Astrocyte (in vitro differentiated cells and primary cell): ENCODE measurements at regions not wholly inside any gene's neighbourhood (a gene's known extent, or its start where the extent isn't known, plus 50 kb on each side); places are given as distances from the start of the nearest gene placed in this dataset.

Source experiments
- DNase-seq: peaks from one replicate; pipeline ENCODE4 v3.0.0-alpha.2; 2010; ENCODE audit warnings: low read depth
- FAIRE-seq: peaks from 2 replicates; lab custom pipeline; 2011; peaks lifted over from hg19 to GRCh38; lab: Jason Lieb, UNC
- H2AFZ ChIP-seq: 2 replicates; pipeline ENCODE4 v1.6.0; 2012; ENCODE audit warnings: low read depth, low read length, inconsistent platforms
- H3K27ac ChIP-seq: 2 replicates; pipeline ENCODE4 v1.5.1; 2011; ENCODE audit warnings: low read depth, low read length, inconsistent platforms
- H3K27me3 ChIP-seq: 2 replicates; pipeline ENCODE4 v1.6.0; 2011; ENCODE audit warnings: low read length, inconsistent platforms; ENCODE audit not compliant: insufficient read depth
- H3K36me3 ChIP-seq: 2 replicates; pipeline ENCODE4 v1.5.1; 2011; ENCODE audit warnings: low read length, inconsistent platforms; ENCODE audit not compliant: insufficient read depth
- H3K4me1 ChIP-seq: 2 replicates; pipeline ENCODE4 v1.5.1; 2011; ENCODE audit warnings: low read length, inconsistent platforms; ENCODE audit not compliant: insufficient read depth
- H3K4me2 ChIP-seq: 2 replicates; pipeline ENCODE4 v1.6.0; 2012; ENCODE audit warnings: low read length, inconsistent platforms
- H3K4me3 ChIP-seq: 2 replicates; pipeline ENCODE4 v1.5.1; 2011; ENCODE audit warnings: low read depth, mild to moderate bottlenecking, low read length, inconsistent platforms; ENCODE audit not compliant: insufficient read depth
- H3K79me2 ChIP-seq: 2 replicates; pipeline ENCODE4 v1.6.0; 2012; ENCODE audit warnings: mild to moderate bottlenecking, low read length, inconsistent platforms; ENCODE audit not compliant: insufficient read depth
- H3K9ac ChIP-seq: 2 replicates; pipeline ENCODE4 v1.6.0; 2012; ENCODE audit warnings: mild to moderate bottlenecking, low read length, inconsistent platforms
- H3K9me3 ChIP-seq: 2 replicates; pipeline ENCODE4 v1.5.1; 2012; ENCODE audit warnings: low read depth, mild to moderate bottlenecking, low read length, inconsistent platforms; ENCODE audit not compliant: insufficient read depth
- H4K20me1 ChIP-seq: 2 replicates; pipeline ENCODE4 v1.6.0; 2012; ENCODE audit warnings: low read length, inconsistent platforms; ENCODE audit not compliant: insufficient read depth
- H3K27ac Mint-ChIP-seq: one replicate; pipeline ENCODE4 v1.8.0; 2021; ENCODE audit warnings: mild to moderate bottlenecking, mixed read lengths; ENCODE audit not compliant: unreplicated experiment
- H3K27me3 Mint-ChIP-seq: one replicate; pipeline ENCODE4 v1.8.0; 2021; ENCODE audit warnings: low read depth, mixed read lengths; ENCODE audit not compliant: unreplicated experiment
- H3K36me3 Mint-ChIP-seq: one replicate; pipeline ENCODE4 v1.8.0; 2021; ENCODE audit warnings: low read depth, mixed read lengths; ENCODE audit not compliant: unreplicated experiment
- H3K4me1 Mint-ChIP-seq: one replicate; pipeline ENCODE4 v1.8.0; 2021; ENCODE audit warnings: low read depth, mixed read lengths; ENCODE audit not compliant: unreplicated experiment
- H3K4me3 Mint-ChIP-seq: one replicate; pipeline ENCODE4 v1.8.0; 2021; ENCODE audit warnings: mild to moderate bottlenecking, moderate library complexity, mixed read lengths; ENCODE audit not compliant: unreplicated experiment
- H3K9me3 Mint-ChIP-seq: one replicate; pipeline ENCODE4 v1.8.0; 2021; ENCODE audit warnings: mild to moderate bottlenecking, mixed read lengths; ENCODE audit not compliant: unreplicated experiment
- EZH2 ChIP-seq: IDR thresholded peaks from 2 replicates; pipeline ENCODE4 v1.6.1; 2012; ENCODE audit warnings: mild to moderate bottlenecking, low read length, inconsistent platforms; ENCODE audit not compliant: insufficient read depth
- TF ChIP-seq, protein P1 (sequence below): IDR thresholded peaks from 2 replicates; pipeline ENCODE4 v1.5.1; 2011; ENCODE audit warnings: low read depth, mild to moderate bottlenecking, inconsistent platforms, low read length, moderate library complexity; ENCODE audit not compliant: insufficient read depth

DNA sequence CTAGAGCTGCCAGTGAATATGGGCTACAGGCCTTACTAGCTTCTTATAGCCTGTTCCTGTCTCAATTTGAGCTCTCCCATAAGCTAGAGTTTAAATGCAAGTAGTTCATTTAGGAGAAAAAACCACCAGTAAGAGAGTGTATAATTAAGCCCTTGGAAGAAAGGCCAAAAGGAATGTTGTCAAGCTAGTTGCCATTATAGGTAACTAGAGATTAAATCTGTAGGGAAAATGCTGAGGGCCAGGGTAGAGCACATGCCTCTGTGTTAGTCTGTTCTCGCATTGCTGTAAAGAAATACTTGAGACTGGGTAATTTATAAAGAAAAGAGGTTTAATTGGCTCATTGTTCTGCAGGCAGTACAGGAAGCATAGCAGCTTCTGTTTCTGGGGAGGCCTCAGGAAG is 410.2 kb downstream of the MID1IP1 start:
- no peaks in the 10 kb centered on the region for H3K79me2 ChIP-seq
- no peaks in the 10 kb centered on the region for H3K36me3 ChIP-seq
- H3K27ac ChIP-seq = no peak overlapping the region
- no peaks in the 10 kb centered on the region for H3K4me1 ChIP-seq
- H3K4me1 Mint-ChIP-seq = no peaks in the 10 kb centered on the region
- no peaks in the 10 kb centered on the region for H3K9me3 ChIP-seq
- H3K27me3 ChIP-seq = peaks cover 3% of the 10 kb centered on the region
- H2AFZ ChIP-seq = no peak overlapping the region
- no peak for TF ChIP-seq EZH2
- TF ChIP-seq, protein P1, sequence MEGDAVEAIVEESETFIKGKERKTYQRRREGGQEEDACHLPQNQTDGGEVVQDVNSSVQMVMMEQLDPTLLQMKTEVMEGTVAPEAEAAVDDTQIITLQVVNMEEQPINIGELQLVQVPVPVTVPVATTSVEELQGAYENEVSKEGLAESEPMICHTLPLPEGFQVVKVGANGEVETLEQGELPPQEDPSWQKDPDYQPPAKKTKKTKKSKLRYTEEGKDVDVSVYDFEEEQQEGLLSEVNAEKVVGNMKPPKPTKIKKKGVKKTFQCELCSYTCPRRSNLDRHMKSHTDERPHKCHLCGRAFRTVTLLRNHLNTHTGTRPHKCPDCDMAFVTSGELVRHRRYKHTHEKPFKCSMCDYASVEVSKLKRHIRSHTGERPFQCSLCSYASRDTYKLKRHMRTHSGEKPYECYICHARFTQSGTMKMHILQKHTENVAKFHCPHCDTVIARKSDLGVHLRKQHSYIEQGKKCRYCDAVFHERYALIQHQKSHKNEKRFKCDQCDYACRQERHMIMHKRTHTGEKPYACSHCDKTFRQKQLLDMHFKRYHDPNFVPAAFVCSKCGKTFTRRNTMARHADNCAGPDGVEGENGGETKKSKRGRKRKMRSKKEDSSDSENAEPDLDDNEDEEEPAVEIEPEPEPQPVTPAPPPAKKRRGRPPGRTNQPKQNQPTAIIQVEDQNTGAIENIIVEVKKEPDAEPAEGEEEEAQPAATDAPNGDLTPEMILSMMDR = no peak
- no peak overlapping the region for H3K4me3 Mint-ChIP-seq
- no peaks in the 10 kb centered on the region for H3K9me3 Mint-ChIP-seq
- FAIRE-seq = peak; percentile 74
- no peak overlapping the region for H3K4me2 ChIP-seq
- H3K36me3 Mint-ChIP-seq = peaks cover 2% of the 10 kb centered on the region
- no peaks in the 10 kb centered on the region for H4K20me1 ChIP-seq
- H3K4me3 ChIP-seq = no peak overlapping the region
- DNase-seq = no peak
- no peak overlapping the region for H3K27ac Mint-ChIP-seq
- no peak overlapping the region for H3K9ac ChIP-seq
- H3K27me3 Mint-ChIP-seq = peaks cover 13% of the 10 kb centered on the region

DNA sequence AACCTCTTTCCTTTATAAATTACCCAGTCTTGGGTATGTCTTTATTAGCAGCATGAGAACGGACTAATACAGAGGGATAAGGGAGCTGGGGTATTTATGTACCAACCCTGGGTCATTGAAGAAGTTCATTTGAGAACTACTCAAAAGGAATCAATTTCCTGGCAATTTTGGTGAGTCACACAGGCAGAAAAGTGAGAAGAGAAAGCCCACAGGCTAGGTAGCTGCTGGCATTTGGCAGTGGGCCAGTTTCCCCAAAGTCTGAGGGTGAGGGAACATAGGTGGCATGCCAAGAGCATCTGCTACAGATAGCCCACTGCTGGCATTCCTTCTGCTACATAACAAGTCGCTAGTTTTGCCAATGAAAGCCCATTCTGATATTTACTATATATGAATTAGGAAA is 411.2 kb downstream of the MID1IP1 start:
- no peaks in the 10 kb centered on the region for H3K79me2 ChIP-seq
- no peak overlapping the region for H3K27ac ChIP-seq
- no peaks in the 10 kb centered on the region for H3K4me1 Mint-ChIP-seq
- H3K27me3 ChIP-seq = peaks cover 3% of the 10 kb centered on the region
- DNase-seq (no peak), FAIRE-seq (no peak)
- no peaks in the 10 kb centered on the region for H3K36me3 ChIP-seq
- H3K4me3 Mint-ChIP-seq = no peak overlapping the region
- no peak overlapping the region for H3K27ac Mint-ChIP-seq
- no peaks in the 10 kb centered on the region for H3K4me1 ChIP-seq
- peaks cover 21% of the 10 kb centered on the region for H3K27me3 Mint-ChIP-seq
- no peaks in the 10 kb centered on the region for H3K9me3 Mint-ChIP-seq
- no peaks in the 10 kb centered on the region for H4K20me1 ChIP-seq
- TF ChIP-seq EZH2 = no peak
- TF ChIP-seq, protein P1 = no peak
- no peak overlapping the region for H3K4me2 ChIP-seq
- no peak overlapping the region for H3K9ac ChIP-seq
- no peak overlapping the region for H3K4me3 ChIP-seq
- no peak overlapping the region for H2AFZ ChIP-seq
- no peaks in the 10 kb centered on the region for H3K9me3 ChIP-seq
- H3K36me3 Mint-ChIP-seq = peaks cover 2% of the 10 kb centered on the region

DNA sequence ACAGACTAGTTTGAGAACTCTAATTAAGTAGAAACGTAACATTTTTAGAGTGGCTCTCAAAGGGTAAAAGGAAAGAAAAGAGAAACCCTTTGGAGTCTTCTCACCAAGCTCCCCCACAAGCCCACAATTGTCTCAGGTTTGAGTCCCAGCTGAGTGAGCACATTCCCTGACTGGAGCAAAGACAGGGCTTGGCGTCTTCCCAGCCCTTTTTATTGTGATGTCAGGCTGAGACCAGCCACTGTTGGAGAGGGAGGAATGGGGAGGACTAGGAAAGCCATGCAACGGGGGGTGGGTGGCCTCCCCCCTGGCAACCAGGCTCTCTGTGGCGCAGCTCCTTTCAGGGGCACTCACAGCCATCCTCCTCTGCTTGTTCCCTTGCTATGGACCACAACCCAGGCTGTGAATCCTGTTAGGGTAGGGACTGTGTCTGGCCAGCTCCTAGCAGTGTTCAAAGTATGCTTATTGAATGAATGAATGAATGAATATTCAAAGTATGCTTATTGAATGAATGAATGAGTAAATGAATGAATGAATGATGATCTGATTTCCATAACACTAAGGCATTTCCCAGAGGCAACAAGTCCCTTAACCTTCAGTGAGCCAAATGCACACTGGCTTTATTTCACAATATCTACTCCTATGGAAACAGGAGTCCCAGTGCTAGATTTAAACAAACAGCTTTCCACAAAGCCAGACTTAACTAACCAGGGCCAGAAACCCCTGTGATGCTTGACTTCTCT is 413.3 kb downstream of the MID1IP1 start:
- Mint-ChIP-seq H3K9me3 (no peaks in the 10 kb centered on the region), H3K27me3 (peaks cover 34% of the 10 kb centered on the region), H3K4me3 (no peak overlapping the region), H3K36me3 (peaks cover 2% of the 10 kb centered on the region), H3K4me1 (no peaks in the 10 kb centered on the region), H3K27ac (no peak overlapping the region)
- peaks cover 3% of the 10 kb centered on the region for H3K27me3 ChIP-seq
- H2AFZ ChIP-seq = no peak overlapping the region
- no peaks in the 10 kb centered on the region for H4K20me1 ChIP-seq
- H3K9me3 ChIP-seq = no peaks in the 10 kb centered on the region
- FAIRE-seq (no peak), DNase-seq (no peak)
- H3K4me1 ChIP-seq = no peaks in the 10 kb centered on the region
- no peaks in the 10 kb centered on the region for H3K36me3 ChIP-seq
- H3K4me3 ChIP-seq = no peak overlapping the region
- no peak overlapping the region for H3K4me2 ChIP-seq
- no peak overlapping the region for H3K27ac ChIP-seq
- no peaks in the 10 kb centered on the region for H3K79me2 ChIP-seq
- no peak overlapping the region for H3K9ac ChIP-seq
- TF ChIP-seq, protein P1 = no peak
- TF ChIP-seq EZH2 = no peak
